ENCODE measurements at regions not wholly inside any gene's neighbourhood (a gene's known extent, or its start where the extent isn't known, plus 50 kb on each side); places are given as distances from the start of the nearest gene placed in this dataset.

DNA sequence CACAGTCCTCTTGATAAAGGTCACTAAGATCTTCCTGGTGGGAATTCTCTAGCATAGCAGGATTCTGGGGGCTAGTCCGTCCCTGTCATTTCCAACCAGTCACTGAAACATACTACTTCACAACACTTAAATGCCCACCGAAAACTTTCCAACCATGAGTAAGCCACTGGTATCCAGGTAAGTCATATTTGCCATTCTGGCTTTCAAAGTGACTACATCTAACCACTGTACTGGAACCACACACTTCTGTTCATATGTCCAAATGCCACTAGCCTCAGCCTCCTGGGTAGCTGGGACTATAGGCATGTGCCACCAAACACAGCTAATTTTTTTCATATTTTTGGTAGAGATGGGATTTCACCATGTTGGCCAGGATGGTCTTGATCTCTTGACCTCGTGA lies 64.3 kb upstream of the VANGL1 start:
- DNase-seq (ENCODE audit: low spot score): no peak

GRCh38 chr1:115575661-115576060 lies 66.1 kb upstream of the VANGL1 start:
- DNase-seq (ENCODE audit: low spot score): no peak

- no peak for DNase-seq (ENCODE audit: low spot score)
These were observed 69.1 kb upstream of the VANGL1 start for GRCh38 chr1:115572710-115573109.

- DNase-seq (ENCODE audit: low spot score): no peak
These were observed 74.3 kb upstream of the VANGL1 start for GRCh38 chr1:115567431-115567830.

DNA sequence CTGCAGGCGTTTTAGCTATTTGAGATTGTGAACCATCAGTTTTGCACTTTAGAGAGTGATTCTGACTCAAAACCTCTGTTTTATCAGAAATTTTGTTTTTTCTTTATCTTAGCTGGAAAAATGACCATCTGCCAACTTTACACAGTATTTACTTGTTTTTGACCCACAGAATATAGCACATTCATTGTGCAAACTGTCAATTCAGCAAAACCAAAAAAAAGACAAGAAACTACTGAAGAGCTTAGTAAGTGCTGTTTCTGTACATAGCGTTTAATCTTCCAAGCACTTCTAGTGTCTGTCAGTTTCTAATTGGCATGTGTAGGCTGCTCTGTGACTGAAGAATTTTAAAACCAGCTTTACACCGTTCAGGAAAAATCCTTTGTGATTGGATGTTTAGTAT lies 76.0 kb upstream of the VANGL1 start:
- DNase-seq (ENCODE audit: low spot score): no peak

GRCh38 chr1:115565353-115565752 lies 76.4 kb upstream of the VANGL1 start:
- no peak for DNase-seq (ENCODE audit: low spot score)

- no peak for DNase-seq (ENCODE audit: low spot score)
These were observed 77.6 kb upstream of the VANGL1 start for GRCh38 chr1:115564201-115564600.

- DNase-seq (ENCODE audit: low spot score): no peak
These were observed 81.7 kb upstream of the VANGL1 start for GRCh38 chr1:115560027-115560426.

DNA sequence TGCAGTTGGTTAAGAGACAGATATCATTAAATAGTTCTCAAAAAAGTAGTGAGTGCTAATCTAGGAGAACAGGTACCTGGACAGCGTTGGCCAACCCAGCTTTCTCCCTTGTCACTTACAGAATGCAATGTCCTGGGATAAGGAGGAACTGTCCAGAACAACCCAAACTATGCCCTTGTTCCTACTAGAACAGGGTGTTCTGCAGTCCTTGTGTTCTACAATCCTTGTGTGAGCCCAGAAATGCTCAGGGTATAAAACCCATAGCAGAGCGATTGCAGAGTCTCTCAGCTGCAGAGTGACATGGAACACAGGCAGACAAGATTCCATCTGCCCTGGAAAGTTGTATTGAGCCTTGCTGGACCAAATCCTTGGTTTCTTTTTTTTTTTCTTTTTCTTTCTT lies 83.5 kb upstream of the VANGL1 start:
- no peak for DNase-seq (ENCODE audit: low spot score)

DNA sequence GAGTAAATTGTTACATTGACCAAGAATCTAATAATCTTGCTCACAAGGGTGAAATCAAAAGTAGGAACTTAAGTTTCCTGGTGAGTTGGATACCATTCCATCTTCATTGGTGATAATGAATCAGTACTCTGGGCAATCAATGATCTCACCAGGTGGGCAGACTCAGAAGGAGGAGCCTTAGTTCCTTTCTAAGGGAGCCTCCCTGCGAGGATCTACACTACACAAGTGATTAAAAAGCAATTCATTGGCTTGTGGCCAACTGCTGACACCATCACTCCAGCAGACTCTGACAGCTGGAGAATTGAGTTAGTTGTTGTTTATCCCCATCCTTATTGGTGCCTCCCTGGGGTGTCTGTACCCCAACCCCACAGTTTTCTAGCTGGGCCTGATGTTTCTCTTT lies 84.1 kb upstream of the VANGL1 start:
- no peak for DNase-seq (ENCODE audit: low spot score)

- no peak for DNase-seq (ENCODE audit: low spot score)
These were observed 85.5 kb upstream of the VANGL1 start for GRCh38 chr1:115556236-115556635.

DNA sequence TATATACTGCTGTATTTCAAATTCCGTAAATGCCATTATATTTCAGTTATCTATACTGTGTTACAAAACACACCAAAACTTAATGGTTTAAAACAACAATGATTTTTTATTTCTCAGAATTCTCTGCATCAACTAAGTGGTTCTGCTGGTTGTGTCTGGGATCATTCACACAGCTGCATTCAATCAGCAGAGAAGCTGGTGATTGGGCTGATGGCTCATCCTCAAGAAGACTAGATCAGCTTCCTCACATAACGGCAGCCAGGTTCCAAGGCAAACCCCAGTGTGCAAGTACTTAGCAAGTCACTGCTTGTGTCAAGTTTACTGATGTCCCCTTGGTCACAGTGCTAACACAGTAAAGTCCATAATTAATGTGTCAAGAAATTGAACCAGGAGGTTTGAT lies 86.3 kb upstream of the VANGL1 start:
- no peak for DNase-seq (ENCODE audit: low spot score)

- DNase-seq (ENCODE audit: low spot score): no peak
These were observed 94.1 kb upstream of the VANGL1 start for GRCh38 chr1:115547696-115548095.

- no peak for DNase-seq (ENCODE audit: low spot score)
These were observed 94.9 kb upstream of the VANGL1 start for GRCh38 chr1:115546846-115547245.

- peak; percentile 83 for DNase-seq (ENCODE audit: low spot score)
These were observed 95.7 kb upstream of the VANGL1 start for GRCh38 chr1:115545791-115546733.

- no peak for DNase-seq (ENCODE audit: low spot score)
These were observed 96.6 kb upstream of the VANGL1 start for GRCh38 chr1:115545096-115545720.

- no peak for DNase-seq (ENCODE audit: low spot score)
These were observed 97.6 kb upstream of the VANGL1 start for GRCh38 chr1:115544131-115544530.

DNA sequence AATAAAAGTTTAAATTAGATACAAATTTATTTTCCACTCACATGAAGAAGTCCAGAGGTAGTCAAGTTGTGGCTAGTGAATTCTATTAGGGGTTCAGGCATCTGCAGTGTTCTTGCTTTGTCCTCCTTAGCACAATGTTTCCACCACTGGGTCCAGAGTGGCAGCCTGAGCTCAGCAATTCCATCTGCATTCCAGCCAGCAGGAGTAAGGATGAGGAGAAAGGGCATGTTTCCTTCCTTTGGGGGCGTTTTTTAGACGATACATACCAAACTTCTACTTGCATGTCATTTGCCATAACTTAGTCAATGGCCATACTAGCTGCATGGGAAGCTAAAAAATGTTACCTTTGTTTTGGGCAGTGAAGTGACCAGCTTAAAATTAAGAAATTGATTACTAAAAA lies 98.5 kb upstream of the VANGL1 start:
- no peak for DNase-seq (ENCODE audit: low spot score)

DNA sequence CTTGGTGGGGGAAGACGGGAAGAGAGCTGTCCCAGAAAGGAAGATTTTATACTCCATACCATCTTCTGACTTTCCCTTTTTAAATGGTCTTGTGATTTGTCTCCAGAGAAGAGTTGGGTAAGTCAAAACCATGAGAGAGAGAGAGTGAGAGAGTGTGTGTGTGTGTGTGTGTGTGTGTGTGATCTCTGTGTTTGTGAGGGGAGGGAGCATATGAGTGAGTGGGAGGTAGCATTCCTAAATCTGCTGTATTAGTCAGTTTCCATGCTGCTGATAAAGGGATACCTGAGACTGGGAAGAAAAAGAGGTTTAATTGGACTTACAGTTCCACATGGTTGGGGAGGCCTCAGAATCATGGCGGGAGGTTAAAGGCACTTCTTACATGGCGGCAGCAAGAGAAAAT lies 102.0 kb upstream of the VANGL1 start:
- no peak for DNase-seq (ENCODE audit: low spot score)

GRCh38 chr1:115539061-115539460 lies 102.7 kb upstream of the VANGL1 start:
- DNase-seq (ENCODE audit: low spot score): no peak

- DNase-seq (ENCODE audit: low spot score): no peak
These were observed 103.2 kb upstream of the VANGL1 start for GRCh38 chr1:115538579-115538978.

DNA sequence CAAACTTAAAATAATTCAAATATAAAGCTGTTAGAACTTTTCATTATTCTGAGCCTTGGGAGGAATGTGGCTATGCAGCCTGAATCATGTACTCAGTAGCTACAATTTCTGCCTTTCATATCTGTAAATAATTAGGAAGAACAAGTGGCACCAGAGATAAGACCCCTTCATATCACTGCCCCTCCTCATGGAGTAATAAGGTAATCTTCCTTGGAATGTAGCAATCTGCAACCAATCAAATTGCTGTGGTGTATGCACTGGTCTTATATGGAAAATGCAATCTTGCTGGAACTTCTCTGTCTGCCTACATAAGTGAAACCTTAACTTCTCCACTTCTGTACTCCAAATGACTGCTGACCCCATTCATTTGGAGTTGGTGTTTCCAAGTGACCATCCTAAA lies 104.4 kb upstream of the VANGL1 start:
- DNase-seq (ENCODE audit: low spot score): no peak

GRCh38 chr1:115536279-115536816 lies 105.4 kb upstream of the VANGL1 start:
- DNase-seq (ENCODE audit: low spot score): no peak
